Subcutaneous abdominal adipose tissue (tissue), 5 donors: ENCODE measurements at regions not wholly inside any gene's neighbourhood (a gene's known extent, or its start where the extent isn't known, plus 50 kb on each side); places are given as distances from the start of the nearest gene placed in this dataset.
"Not testable (repeated sequence)": the region's sequence is repeated elsewhere in the genome, so short reads cannot be mapped to it uniquely, and the experiment has no call there.

Experiments used
- H3K27ac ChIP-seq: one replicate; pipeline ENCODE4 v1.7.0; 2013; ENCODE audit warnings: low read depth, mild to moderate bottlenecking, inconsistent platforms, low read length, moderate library complexity
- H3K27me3 ChIP-seq, 5 donors: one replicate each; pipeline ENCODE4 v1.7.0; 2013; ENCODE audit warnings: low read length in 5 of 5, inconsistent platforms in 1 of 5; ENCODE audit not compliant: control insufficient read depth in 5 of 5, insufficient read depth in 4 of 5
- H3K36me3 ChIP-seq, 5 donors: one replicate each; pipeline ENCODE4 v1.7.0; 2013; ENCODE audit warnings: low read length in 5 of 5; ENCODE audit not compliant: control insufficient read depth in 5 of 5, insufficient read depth in 5 of 5
- H3K4me1 ChIP-seq, 5 donors: one replicate each; pipeline ENCODE4 v1.7.0; 2013; ENCODE audit warnings: low read length in 5 of 5, mild to moderate bottlenecking in 3 of 5, moderate library complexity in 1 of 5; ENCODE audit not compliant: control insufficient read depth in 5 of 5, insufficient read depth in 5 of 5
- H3K4me3 ChIP-seq, 5 donors: one replicate each; pipeline ENCODE4 v1.7.0; 2013; ENCODE audit warnings: low read length in 5 of 5, low read depth in 1 of 5
- H3K9ac ChIP-seq, 5 donors: one replicate each; pipeline ENCODE4 v1.7.0; 2013; ENCODE audit warnings: low read length in 5 of 5, mild to moderate bottlenecking in 4 of 5, moderate library complexity in 3 of 5
- H3K9me3 ChIP-seq, 5 donors: one replicate each; pipeline ENCODE4 v1.7.0; 2013; ENCODE audit warnings: low read length in 5 of 5; ENCODE audit not compliant: control insufficient read depth in 5 of 5
- donor health status: healthy.
- donor health status: healthy.
- donor health status: healthy.
- donor health status: healthy.
- donor health status: healthy.

DNA sequence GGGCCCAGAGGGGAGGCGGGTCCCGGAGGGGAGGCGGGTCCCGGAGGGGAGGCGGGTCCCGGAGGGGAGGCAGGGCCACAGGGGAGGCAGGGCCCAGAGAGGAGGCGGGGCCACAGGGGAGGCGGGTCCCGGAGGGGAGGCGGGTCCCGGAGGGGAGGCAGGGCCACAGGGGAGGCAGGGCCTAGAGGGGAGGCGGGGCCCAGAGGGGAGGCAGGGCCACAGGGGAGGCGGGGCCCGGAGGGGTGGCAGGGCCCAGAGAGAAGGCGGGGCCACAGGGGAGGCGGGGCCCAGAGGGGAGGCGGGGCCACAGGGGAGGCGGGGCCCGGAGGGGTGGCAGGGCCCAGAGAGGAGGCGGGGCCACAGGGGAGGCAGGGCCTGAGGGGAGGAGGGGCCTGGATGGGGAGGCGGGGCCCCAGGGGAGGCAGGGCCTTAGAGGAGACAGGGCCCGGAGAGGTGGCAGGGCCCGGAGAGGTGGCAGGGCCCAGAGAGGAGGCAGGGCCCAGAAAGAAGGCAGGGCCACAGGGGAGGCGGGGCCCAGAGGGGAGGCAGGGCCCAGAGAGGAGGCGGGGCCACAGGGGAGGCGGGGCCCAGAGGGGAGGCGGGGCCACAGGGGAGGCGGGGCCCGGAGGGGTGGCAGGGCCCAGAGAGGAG, 81.1 kb downstream of the YTHDF1 start:
- H3K9me3 ChIP-seq, H3K4me3 ChIP-seq, H3K36me3 ChIP-seq, H3K9ac ChIP-seq, H3K4me1 ChIP-seq, H3K27ac ChIP-seq: not testable (repeated sequence)
- H3K27me3 ChIP-seq = peaks cover 5 to 37% (median 32%) of the 10 kb centered on the region in 5 donors

DNA sequence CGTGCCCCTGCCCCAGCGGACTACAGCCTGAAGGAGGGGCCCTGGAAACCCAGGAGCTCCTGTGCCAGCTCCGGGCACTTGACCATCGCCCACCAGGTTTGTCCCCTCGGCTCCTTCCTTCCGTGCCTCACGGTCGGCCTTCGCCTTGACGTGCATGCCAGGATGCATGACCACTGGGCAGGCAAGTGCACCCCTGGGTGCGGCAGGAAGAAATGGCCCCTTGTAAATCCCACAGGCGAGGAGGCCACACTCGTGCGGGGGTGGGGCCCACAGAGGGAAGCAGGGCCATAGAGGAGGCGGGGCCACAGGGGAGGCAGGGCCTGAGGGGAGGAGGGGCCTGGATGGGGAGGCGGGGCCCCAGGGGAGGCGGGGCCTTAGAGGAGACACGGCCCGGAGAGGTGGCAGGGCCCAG, 81.7 kb downstream of the YTHDF1 start:
- H3K27ac ChIP-seq = no peak overlapping the region
- peaks cover 5 to 37% (median 30%) of the 10 kb centered on the region in 5 donors for H3K27me3 ChIP-seq
- no peak overlapping the region for H3K9ac ChIP-seq
- no peak overlapping the region for H3K4me3 ChIP-seq
- no peaks in the 10 kb centered on the region for H3K36me3 ChIP-seq
- peaks cover 0 to 3% (median 0%) of the 10 kb centered on the region in 5 donors for H3K4me1 ChIP-seq
- H3K9me3 ChIP-seq = no peaks in the 10 kb centered on the region

DNA sequence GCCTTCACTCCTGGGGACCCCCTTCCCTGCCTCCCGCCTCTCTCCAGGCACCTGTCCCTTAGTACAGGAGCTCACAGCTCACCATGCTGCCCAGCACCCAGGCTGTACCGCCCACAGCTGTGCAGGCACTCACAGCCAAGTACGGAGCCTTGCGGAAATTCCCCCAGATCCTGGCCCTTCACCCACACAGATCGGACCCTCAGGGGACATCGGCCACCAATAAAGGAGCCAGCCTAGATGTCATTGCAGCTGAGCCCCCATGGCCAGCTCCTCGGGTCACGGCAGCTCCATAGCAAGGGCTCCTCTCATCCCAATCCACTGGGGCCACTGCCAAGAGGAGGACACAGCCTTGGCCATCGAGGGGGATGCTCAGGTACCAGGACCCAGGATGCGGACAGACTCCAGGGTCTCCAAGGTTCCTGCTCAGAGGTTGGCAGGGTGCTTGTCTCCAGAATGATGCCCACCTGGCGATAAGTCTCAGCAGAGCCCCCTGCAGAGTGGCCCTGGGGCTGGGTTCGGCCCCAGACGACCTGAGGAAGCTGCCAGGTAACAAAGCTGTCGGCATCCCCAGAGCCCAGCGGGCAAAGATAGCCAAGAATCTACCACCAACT, 82.3 kb downstream of the YTHDF1 start:
- H3K36me3 ChIP-seq = no peaks in the 10 kb centered on the region
- peaks cover 0 to 3% (median 0%) of the 10 kb centered on the region in 5 donors for H3K4me1 ChIP-seq
- H3K9ac ChIP-seq = no peak overlapping the region
- no peaks in the 10 kb centered on the region for H3K9me3 ChIP-seq
- peaks cover 0 to 37% (median 30%) of the 10 kb centered on the region in 5 donors for H3K27me3 ChIP-seq
- no peak overlapping the region for H3K27ac ChIP-seq
- H3K4me3 ChIP-seq = no peak overlapping the region

DNA sequence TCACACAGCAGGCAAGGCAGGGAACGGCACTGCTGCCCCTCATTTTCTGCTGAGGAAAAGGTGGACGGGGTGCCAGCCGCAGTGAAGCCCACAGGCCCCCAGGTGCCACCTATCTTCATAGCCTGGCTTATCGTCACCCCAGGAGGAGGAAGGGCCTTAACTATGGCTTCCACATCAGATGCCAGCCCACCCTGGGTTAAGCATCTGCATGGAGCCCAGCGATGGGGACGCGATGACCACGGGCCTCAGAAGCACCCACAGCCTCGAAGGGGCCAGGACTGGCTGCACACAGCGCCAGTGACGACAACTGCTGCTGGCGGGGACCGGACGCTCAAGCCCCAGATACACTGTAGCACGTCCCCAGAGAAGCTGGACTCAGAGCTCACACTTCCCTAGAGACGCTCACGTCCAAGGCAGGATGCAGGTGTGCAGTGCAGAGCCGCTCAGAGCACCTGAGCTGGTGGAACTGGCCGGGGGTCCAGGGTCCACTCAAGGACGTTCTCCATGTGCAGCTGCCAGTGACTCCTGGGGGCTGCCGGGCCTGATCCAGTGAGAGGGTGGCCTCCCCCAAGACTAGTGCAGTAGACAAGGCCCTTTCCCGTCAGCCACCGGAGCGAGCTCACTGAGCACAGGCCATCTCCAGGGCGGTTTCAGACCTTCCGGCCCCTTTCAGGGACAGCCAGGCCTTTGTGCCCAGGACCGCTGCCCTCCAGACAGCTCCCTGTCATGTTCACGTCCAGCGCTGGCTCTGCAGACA, 83.0 kb downstream of the YTHDF1 start:
- peaks cover 0 to 37% (median 25%) of the 10 kb centered on the region in 5 donors for H3K27me3 ChIP-seq
- no peak overlapping the region for H3K4me3 ChIP-seq
- H3K36me3 ChIP-seq = no peaks in the 10 kb centered on the region
- no peaks in the 10 kb centered on the region for H3K9me3 ChIP-seq
- no peak overlapping the region for H3K9ac ChIP-seq
- H3K4me1 ChIP-seq = peaks cover 0 to 3% (median 0%) of the 10 kb centered on the region in 5 donors
- no peak overlapping the region for H3K27ac ChIP-seq

DNA sequence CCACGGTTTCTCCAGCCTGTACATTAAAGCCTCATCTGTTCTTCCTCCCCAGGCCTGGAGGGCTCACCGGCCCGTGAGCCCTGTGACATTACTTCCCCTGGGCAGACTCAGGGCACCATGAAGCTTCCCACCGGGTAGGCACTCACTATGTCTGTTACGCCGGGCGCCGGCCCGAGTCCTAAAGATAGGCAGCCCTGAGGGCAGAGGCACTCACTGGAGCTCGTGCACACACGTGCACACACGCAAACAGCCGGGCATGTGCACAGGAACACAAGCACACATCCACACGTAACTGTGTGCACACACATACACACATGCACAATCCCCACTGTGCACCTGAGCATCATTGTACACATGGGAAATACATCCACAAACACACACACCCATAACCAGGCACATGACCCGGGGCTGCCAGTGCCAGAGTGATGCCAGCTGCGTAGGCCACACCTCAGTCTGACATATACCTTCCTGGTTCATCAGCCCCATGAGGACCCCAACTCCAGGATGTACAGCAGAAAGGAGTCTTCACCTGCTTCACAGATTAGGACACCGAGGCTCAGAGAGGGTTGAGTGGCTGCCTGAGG, 83.7 kb downstream of the YTHDF1 start:
- Histone ChIP-seq H3K27ac (no peak overlapping the region), H3K36me3 (no peaks in the 10 kb centered on the region), H3K4me1 (peaks cover 0 to 3% (median 0%) of the 10 kb centered on the region in 5 donors), H3K9me3 (no peaks in the 10 kb centered on the region), H3K27me3 (peaks cover 0 to 38% (median 25%) of the 10 kb centered on the region in 5 donors), H3K9ac (no peak overlapping the region), H3K4me3 (no peak overlapping the region)

DNA sequence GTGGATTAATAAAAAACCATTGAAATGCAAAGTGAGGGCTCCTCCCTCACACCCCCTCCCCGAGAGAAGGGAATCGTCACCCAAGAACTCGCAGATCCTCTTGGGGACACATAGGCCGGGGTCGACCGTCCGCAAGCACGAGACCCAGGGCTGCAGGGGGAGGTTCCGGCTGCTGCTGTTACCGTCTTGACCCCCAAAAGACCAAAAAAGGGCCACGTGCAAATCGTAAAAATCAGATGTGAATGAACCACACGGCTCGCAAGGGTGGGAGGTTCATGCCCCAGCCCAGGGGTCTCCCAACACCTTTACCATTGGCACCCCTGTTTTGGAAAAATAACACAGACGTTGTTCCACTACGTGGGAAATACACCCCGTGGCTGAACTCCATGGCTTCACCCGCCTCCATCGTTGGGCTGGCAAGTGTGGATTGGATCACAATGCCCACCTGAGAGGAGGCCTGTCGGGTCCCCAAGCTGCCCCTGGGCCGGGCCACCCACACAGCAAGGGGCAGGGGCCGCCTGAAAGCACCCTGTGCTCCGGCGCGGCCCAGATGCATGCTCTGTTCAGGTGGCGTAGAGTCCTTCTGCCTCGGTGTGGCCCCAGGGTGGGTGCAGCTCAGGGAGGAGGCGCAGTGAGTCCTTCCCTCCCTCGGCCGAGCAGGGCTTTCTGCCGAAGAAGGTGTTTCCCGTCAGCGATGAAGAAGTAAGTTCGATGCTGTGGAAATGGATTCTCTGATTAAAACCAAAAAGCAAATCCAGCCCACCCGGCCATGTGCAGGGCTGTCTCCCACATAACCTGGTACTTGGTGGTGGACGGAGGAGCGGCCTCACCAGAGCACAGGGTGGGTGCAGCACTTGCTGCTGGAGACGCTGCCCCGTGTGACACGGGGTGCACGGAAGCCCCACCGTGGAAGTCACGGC, 85.0 kb downstream of the YTHDF1 start:
- Histone ChIP-seq H3K27me3 (peaks cover 4 to 38% (median 32%) of the 10 kb centered on the region in 5 donors), H3K4me3 (no peak overlapping the region), H3K9ac (no peak overlapping the region), H3K27ac (no peak overlapping the region), H3K4me1 (peaks cover 0 to 3% (median 0%) of the 10 kb centered on the region in 5 donors), H3K36me3 (no peaks in the 10 kb centered on the region), H3K9me3 (no peaks in the 10 kb centered on the region)

DNA sequence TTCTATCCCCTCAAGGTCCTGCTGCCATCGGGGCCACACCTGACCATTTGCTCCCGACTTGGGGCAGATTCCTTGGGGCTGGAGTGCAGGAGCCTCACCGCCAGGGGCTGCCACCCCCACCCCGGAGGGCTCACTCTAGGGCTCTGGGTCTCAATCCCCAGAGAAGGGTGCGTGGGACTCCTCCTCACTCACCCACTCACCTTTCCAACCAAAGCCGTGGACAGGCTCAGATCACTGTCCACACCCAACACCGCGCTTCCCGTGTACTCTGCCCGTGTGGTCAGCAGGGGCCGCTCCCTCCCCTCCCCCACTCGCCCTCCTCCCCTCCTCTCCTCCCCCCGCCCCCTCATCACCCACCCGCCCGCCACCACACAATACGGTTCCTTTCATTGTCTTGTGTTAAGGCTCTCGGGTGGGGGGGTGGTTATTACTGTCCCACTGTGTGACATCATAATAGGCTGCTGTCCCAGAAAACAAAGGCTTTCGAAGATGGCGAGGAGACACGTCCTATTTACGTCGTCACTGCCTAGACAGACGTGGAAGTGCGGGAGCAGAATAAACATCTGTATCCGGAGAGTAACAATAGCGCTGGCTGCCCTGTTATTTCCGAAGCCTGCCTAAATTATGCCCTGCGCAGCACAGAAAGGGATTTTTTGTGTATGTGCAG, 85.8 kb downstream of the YTHDF1 start:
- Histone ChIP-seq H3K4me3 (no peak overlapping the region), H3K36me3 (no peaks in the 10 kb centered on the region), H3K27ac (no peak overlapping the region), H3K27me3 (peaks cover 4 to 45% (median 37%) of the 10 kb centered on the region in 5 donors), H3K4me1 (peaks cover 0 to 3% (median 0%) of the 10 kb centered on the region in 5 donors), H3K9me3 (no peaks in the 10 kb centered on the region), H3K9ac (no peak overlapping the region)

DNA sequence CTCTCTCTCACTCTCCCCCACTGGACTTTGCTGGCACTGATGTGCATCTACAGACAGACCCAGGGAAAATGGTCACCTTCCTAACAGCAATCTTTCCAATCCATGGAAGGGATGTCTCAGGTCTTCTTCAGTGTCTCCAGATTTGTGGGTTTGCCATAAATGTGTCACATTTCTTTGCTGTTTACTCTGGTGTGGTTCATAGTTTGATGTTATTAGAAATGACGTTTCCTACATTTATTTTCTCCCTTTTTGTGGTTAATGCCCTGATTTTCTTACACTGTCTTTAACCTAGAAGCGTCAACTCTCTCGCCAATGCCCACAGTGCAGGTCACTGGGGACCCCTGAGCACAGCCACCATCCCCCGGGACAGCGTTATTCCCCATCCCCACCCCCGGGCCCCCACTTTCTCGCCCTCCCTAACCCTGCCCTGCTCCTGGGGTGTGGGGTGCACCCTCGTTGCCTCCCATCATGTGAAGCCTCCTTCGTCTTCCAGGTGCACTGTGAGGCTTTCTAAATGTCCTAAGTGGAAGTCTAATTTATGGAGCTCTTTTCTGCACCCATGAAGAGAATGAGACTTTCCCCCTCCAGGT, 86.5 kb downstream of the YTHDF1 start:
- peaks cover 0 to 3% (median 0%) of the 10 kb centered on the region in 5 donors for H3K4me1 ChIP-seq
- H3K4me3 ChIP-seq = no peak overlapping the region
- H3K9ac ChIP-seq = no peak overlapping the region
- H3K36me3 ChIP-seq = no peaks in the 10 kb centered on the region
- no peak overlapping the region for H3K27ac ChIP-seq
- peaks cover 8 to 48% (median 39%) of the 10 kb centered on the region in 5 donors for H3K27me3 ChIP-seq
- H3K9me3 ChIP-seq = no peaks in the 10 kb centered on the region

DNA sequence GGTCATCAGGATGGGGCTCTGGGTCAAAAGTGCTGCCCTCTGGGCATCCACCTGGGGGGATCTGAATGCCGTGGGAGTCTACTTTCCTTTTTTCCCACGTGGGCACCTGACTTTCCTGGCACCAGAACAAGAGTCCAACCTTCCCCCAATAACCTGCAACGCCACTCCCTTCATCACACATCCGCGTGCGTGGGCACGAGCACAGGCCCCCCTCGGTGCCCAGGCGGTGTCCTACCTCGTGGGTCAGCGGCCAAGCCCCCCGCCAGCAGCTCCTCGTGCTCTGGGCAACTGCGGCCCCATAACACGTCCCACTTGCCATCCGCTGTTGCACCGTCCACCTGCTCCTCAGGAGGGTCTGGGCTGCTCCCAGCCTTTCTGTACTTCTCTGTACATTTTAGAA, 87.0 kb downstream of the YTHDF1 start:
- Histone ChIP-seq H3K9me3 (no peaks in the 10 kb centered on the region), H3K27me3 (peaks cover 12 to 51% (median 38%) of the 10 kb centered on the region in 5 donors), H3K4me1 (peaks cover 0 to 3% (median 0%) of the 10 kb centered on the region in 5 donors), H3K36me3 (no peaks in the 10 kb centered on the region), H3K9ac (no peak overlapping the region), H3K4me3 (no peak overlapping the region), H3K27ac (no peak overlapping the region)
